Peyer's patch (tissue), 4 donors: ENCODE measurements at regions not wholly inside any gene's neighbourhood (a gene's known extent, or its start where the extent isn't known, plus 50 kb on each side); places are given as distances from the start of the nearest gene placed in this dataset.

Source experiments
- CTCF ChIP-seq, 6 experiments: fragments of 450-650 bp in 4 of 6; fragments of 200-600 bp in 2 of 6; sonication (generic) in 1 of 6; IDR thresholded peaks; one replicate each; pipeline ENCODE4 v1.5.1; 2017 to 2019; ENCODE audit warnings: antibody characterized with exemption in 6 of 6, mild to moderate bottlenecking in 3 of 6, moderate library complexity in 1 of 6
- POLR2A ChIP-seq, 2 donors: fragments of 450-650 bp; IDR thresholded peaks; one replicate each; pipeline ENCODE4 v1.5.1; 2017; ENCODE audit warnings: antibody characterized with exemption in 2 of 2, mild to moderate bottlenecking in 2 of 2, moderate library complexity in 2 of 2

- TF ChIP-seq CTCF (IDR thresholded peaks at IDR 0.05) (no peak), POLR2A (IDR thresholded peaks at IDR 0.05) (no peak)
Measured at GRCh38 chr10:78928330-78928729, 140.4 kb upstream of the ZMIZ1 start.
